AG10803 (cell line): ENCODE measurements at regions not wholly inside any gene's neighbourhood (a gene's known extent, or its start where the extent isn't known, plus 50 kb on each side); places are given as distances from the start of the nearest gene placed in this dataset.

Source experiments
- DNase-seq: peaks from one replicate; pipeline ENCODE4 v3.0.0; 2010; ENCODE audit warnings: low read depth
- H3K4me3 ChIP-seq: 2 replicates; pipeline ENCODE4 v1.5.1; 2011; ENCODE audit warnings: mild to moderate bottlenecking, low read length, control low read depth
- TF ChIP-seq, protein P1 (sequence below): conservative IDR thresholded peaks from 2 replicates; pipeline ENCODE4 v1.5.1; 2011; ENCODE audit warnings: mild to moderate bottlenecking, low read length, control low read depth, inconsistent platforms

DNA sequence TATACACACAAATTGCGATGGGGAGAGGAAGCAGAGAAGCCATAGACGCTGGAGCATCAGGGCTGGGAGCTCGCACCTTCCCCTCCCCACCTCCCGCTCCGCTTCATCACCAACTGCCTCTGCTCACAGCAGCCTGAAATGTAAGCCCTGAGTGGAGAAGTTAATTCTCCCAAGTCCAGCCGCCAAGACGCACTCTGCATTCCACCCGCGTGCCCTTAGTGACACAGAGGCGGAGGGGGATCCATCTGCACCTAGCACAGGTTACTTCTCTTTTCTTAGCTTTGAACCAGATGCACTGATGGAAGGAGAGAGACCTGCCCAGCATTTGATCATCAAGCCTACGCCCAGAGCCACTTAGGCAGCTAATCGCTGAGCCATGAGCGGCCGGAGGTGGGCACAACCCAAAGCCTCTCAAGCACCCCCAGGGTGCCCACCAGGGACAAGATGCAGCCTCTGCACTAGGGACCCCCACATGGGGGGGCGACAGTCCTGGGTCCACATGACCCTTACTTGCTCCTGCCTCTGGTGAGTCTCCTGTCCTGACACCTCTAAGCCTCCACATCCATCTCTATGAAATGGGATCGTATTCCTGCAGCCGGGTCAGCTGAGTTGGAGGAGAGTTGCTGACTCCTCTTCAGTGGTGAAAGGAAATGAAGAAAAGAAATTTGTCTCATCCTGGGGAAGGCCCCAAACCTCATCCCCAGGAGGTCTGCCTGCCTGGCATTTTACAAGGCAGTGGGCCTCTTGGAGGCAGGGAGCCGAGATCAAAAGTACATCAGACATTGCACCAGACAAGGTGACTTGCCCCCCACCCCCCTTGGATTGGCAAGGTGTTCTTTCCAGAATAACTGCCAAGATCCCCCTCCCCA is 316.2 kb downstream of the MATN1 start:
- TF ChIP-seq, protein P1, sequence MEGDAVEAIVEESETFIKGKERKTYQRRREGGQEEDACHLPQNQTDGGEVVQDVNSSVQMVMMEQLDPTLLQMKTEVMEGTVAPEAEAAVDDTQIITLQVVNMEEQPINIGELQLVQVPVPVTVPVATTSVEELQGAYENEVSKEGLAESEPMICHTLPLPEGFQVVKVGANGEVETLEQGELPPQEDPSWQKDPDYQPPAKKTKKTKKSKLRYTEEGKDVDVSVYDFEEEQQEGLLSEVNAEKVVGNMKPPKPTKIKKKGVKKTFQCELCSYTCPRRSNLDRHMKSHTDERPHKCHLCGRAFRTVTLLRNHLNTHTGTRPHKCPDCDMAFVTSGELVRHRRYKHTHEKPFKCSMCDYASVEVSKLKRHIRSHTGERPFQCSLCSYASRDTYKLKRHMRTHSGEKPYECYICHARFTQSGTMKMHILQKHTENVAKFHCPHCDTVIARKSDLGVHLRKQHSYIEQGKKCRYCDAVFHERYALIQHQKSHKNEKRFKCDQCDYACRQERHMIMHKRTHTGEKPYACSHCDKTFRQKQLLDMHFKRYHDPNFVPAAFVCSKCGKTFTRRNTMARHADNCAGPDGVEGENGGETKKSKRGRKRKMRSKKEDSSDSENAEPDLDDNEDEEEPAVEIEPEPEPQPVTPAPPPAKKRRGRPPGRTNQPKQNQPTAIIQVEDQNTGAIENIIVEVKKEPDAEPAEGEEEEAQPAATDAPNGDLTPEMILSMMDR: no peak
- no peak for DNase-seq
- H3K4me3 ChIP-seq: no peak overlapping the region

GRCh38 chr1:30405631-30406212 is 317.7 kb downstream of the MATN1 start:
- no peak overlapping the region for H3K4me3 ChIP-seq
- TF ChIP-seq, protein P1: no peak
- no peak for DNase-seq

- no peak for DNase-seq
- TF ChIP-seq, protein P1: no peak
These were observed 318.3 kb downstream of the MATN1 start for GRCh38 chr1:30405081-30405480.

DNA sequence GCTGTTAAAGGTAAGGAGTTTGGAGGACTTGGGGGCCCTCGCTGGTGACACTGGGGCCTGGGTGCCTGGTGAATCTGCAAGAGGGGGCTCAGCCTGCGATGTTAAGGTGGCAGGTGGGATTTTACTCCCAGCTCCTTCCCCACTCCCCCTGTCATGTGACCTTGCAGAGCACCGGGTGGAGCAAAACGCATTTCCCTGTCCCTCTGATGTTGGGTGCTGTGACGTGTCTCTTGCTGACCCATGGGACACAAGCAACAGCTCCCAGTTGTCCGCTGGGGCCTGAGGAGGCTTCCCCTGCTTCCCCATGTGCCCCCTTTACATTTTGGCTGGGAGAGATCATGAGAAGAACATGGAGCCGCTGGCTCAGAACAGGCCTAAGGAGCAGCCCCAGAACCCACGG is 319.0 kb downstream of the MATN1 start:
- DNase-seq: no peak
- no peak overlapping the region for H3K4me3 ChIP-seq
- TF ChIP-seq, protein P1: no peak

More at GRCh38 chr1:30405081-30405480, 318.3 kb downstream of the MATN1 start:
- H3K4me3 ChIP-seq: no peak overlapping the region

- TF ChIP-seq, protein P1: no peak
- H3K4me3 ChIP-seq: no peak overlapping the region
- no peak for DNase-seq
These were observed 319.7 kb downstream of the MATN1 start for GRCh38 chr1:30403726-30404125.

- TF ChIP-seq, protein P1: no peak
- DNase-seq: no peak
- H3K4me3 ChIP-seq: no peak overlapping the region
These were observed 320.2 kb downstream of the MATN1 start for GRCh38 chr1:30403061-30403645.
